Stimulated activated CD4-positive, alpha-beta T cell treated with anti-CD3 and anti-CD28 coated beads, Interleukin-12 subunit alpha, Interleukin-12 subunit beta, amount 100 ng/mL, for 24 hours (primary cell): ENCODE measurements at regions not wholly inside any gene's neighbourhood (a gene's known extent, or its start where the extent isn't known, plus 50 kb on each side); places are given as distances from the start of the nearest gene placed in this dataset.
"Not testable (repeated sequence)": the region's sequence is repeated elsewhere in the genome, so short reads cannot be mapped to it uniquely, and the experiment has no call there.

Experiments used
- DNase-seq, 2 experiments: peaks; one replicate each; pipeline ENCODE4 v3.0.0-alpha.2; 2020; ENCODE audit warnings: low read depth in 2 of 2

- DNase-seq, result no peak
These were observed 223.1 kb downstream of the FGFR2 start for GRCh38 chr10:121375172-121375571.

GRCh38 chr10:121378251-121378801, 219.9 kb downstream of the FGFR2 start:
- DNase-seq, result no peak

GRCh38 chr10:121379013-121379412, 219.2 kb downstream of the FGFR2 start:
- DNase-seq, result no peak

- DNase-seq, result no peak
These were observed 218.0 kb downstream of the FGFR2 start for GRCh38 chr10:121380211-121380610.

- DNase-seq, result not testable (repeated sequence)
These were observed 216.2 kb downstream of the FGFR2 start for GRCh38 chr10:121382029-121382520.

GRCh38 chr10:121385136-121385535, 213.1 kb downstream of the FGFR2 start:
- DNase-seq, result no peak

GRCh38 chr10:121392657-121393056, 205.6 kb downstream of the FGFR2 start:
- DNase-seq, result no peak

- no peak for DNase-seq
These were observed 204.7 kb downstream of the FGFR2 start for GRCh38 chr10:121393522-121393921.

GRCh38 chr10:121400507-121400906, 197.7 kb downstream of the FGFR2 start:
- not testable (repeated sequence) for DNase-seq

GRCh38 chr10:121403527-121403926, 194.7 kb downstream of the FGFR2 start:
- DNase-seq, result no peak

GRCh38 chr10:121404611-121405010, 193.6 kb downstream of the FGFR2 start:
- DNase-seq, result no peak

GRCh38 chr10:121405096-121405495, 193.1 kb downstream of the FGFR2 start:
- no peak for DNase-seq

GRCh38 chr10:121405549-121405948, 192.7 kb downstream of the FGFR2 start:
- no peak for DNase-seq

GRCh38 chr10:121405953-121406352, 192.3 kb downstream of the FGFR2 start:
- DNase-seq, result no peak

- no peak for DNase-seq
These were observed 191.3 kb downstream of the FGFR2 start for GRCh38 chr10:121406823-121407545.

- no peak for DNase-seq
These were observed 188.7 kb downstream of the FGFR2 start for GRCh38 chr10:121409466-121410104.

GRCh38 chr10:121411004-121411403, 187.2 kb downstream of the FGFR2 start:
- no peak for DNase-seq

- no peak for DNase-seq
These were observed 184.3 kb downstream of the FGFR2 start for GRCh38 chr10:121413951-121414350.

GRCh38 chr10:121414366-121415062, 183.7 kb downstream of the FGFR2 start:
- DNase-seq, result no peak

GRCh38 chr10:121415063-121415399, 183.2 kb downstream of the FGFR2 start:
- DNase-seq, result no peak

- DNase-seq, result no peak
These were observed 182.2 kb downstream of the FGFR2 start for GRCh38 chr10:121416071-121416470.

GRCh38 chr10:121417298-121417697, 180.9 kb downstream of the FGFR2 start:
- no peak for DNase-seq
